ENCODE measurements at regions not wholly inside any gene's neighbourhood (a gene's known extent, or its start where the extent isn't known, plus 50 kb on each side); places are given as distances from the start of the nearest gene placed in this dataset.

GRCh38 chr2:15072836-15073235 lies 440.3 kb downstream of the LRATD1 start:
- Mint-ChIP-seq H3K27me3 (ENCODE audit: insufficient read depth, unreplicated experiment) (no peaks in the 10 kb centered on the region), H3K36me3 (ENCODE audit: insufficient read depth, unreplicated experiment) (no peaks in the 10 kb centered on the region), H3K4me3 (ENCODE audit: unreplicated experiment) (no peak overlapping the region), H3K27ac (ENCODE audit: low read depth, unreplicated experiment) (no peak overlapping the region), H3K9me3 (ENCODE audit: unreplicated experiment) (no peaks in the 10 kb centered on the region), H3K4me1 (ENCODE audit: insufficient read depth, unreplicated experiment) (no peaks in the 10 kb centered on the region)
- no TSS peak for BruUV-seq (replicated peaks)
- CTCF ChIA-PET, result no interaction called here
- POLR2A ChIA-PET, result no interaction called here
- TF ChIP-seq, protein P1, sequence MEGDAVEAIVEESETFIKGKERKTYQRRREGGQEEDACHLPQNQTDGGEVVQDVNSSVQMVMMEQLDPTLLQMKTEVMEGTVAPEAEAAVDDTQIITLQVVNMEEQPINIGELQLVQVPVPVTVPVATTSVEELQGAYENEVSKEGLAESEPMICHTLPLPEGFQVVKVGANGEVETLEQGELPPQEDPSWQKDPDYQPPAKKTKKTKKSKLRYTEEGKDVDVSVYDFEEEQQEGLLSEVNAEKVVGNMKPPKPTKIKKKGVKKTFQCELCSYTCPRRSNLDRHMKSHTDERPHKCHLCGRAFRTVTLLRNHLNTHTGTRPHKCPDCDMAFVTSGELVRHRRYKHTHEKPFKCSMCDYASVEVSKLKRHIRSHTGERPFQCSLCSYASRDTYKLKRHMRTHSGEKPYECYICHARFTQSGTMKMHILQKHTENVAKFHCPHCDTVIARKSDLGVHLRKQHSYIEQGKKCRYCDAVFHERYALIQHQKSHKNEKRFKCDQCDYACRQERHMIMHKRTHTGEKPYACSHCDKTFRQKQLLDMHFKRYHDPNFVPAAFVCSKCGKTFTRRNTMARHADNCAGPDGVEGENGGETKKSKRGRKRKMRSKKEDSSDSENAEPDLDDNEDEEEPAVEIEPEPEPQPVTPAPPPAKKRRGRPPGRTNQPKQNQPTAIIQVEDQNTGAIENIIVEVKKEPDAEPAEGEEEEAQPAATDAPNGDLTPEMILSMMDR (IDR thresholded peaks at IDR 0.05; ENCODE audit: unreplicated experiment), result no peak
- DNase-seq (ENCODE audit: unreplicated experiment), result no peak
- intact Hi-C loops (cut with micrococcal nuclease), result no loop called here

DNA sequence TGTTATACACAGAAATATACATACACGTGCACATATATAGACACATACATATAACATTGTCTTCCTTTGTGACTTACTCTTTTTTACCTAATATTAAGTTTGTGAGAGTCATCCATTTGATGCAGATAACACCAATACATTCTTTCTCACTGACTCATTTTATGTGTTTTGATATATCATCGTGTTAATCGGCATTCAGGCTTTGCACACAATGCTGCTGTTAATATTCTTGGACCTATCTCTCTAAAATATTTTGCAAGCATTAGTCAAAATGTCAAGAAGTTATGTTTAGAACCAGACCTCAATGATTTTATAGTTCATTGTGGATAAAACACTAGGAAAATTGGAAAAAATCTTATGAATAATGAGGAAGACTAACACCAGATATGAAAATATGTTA lies 441.1 kb downstream of the LRATD1 start:
- H3K4me3 Mint-ChIP-seq (ENCODE audit: unreplicated experiment), result no peak overlapping the region
- CTCF ChIA-PET, result no interaction called here

DNA sequence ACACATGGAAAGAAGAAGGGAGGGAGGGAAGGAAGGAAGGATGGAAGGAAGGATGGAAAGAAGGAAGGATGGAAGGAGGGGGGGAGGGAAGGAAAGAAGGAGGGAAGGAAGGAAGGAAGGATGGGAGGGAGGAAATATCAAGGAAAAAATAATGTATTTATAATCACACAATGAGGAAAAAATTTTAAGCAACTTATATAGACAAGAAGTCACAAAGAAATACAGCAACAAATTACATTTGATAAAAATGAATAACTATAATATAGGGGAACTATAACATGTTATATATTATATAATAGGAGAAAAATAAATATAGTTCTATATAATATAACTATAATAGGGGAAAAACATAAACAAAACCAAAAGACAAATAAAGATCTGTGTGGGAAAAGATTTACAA lies 441.8 kb downstream of the LRATD1 start:
- no TSS peak for BruUV-seq (replicated peaks)
- Mint-ChIP-seq H3K27ac (ENCODE audit: low read depth, unreplicated experiment) (no peak overlapping the region), H3K27me3 (ENCODE audit: insufficient read depth, unreplicated experiment) (no peaks in the 10 kb centered on the region), H3K36me3 (ENCODE audit: insufficient read depth, unreplicated experiment) (no peaks in the 10 kb centered on the region), H3K4me3 (ENCODE audit: unreplicated experiment) (no peak overlapping the region), H3K4me1 (ENCODE audit: insufficient read depth, unreplicated experiment) (no peaks in the 10 kb centered on the region), H3K9me3 (ENCODE audit: unreplicated experiment) (no peaks in the 10 kb centered on the region)
- DNase-seq (ENCODE audit: unreplicated experiment), result no peak
- intact Hi-C loops (cut with micrococcal nuclease), result no loop called here
- POLR2A ChIA-PET, result no interaction called here
- CTCF ChIA-PET, result no interaction called here
- TF ChIP-seq, protein P1 (IDR thresholded peaks at IDR 0.05; ENCODE audit: unreplicated experiment), result no peak

More for the DNA sequence above, 441.1 kb downstream of the LRATD1 start:
- no TSS peak for BruUV-seq (replicated peaks)
- POLR2A ChIA-PET, result no interaction called here
- H3K27me3 Mint-ChIP-seq (ENCODE audit: insufficient read depth, unreplicated experiment), result no peaks in the 10 kb centered on the region
- intact Hi-C loops (cut with micrococcal nuclease), result no loop called here
- no peaks in the 10 kb centered on the region for H3K9me3 Mint-ChIP-seq (ENCODE audit: unreplicated experiment)
- no peaks in the 10 kb centered on the region for H3K36me3 Mint-ChIP-seq (ENCODE audit: insufficient read depth, unreplicated experiment)
- no peaks in the 10 kb centered on the region for H3K4me1 Mint-ChIP-seq (ENCODE audit: insufficient read depth, unreplicated experiment)
- no peak for DNase-seq (ENCODE audit: unreplicated experiment)
- no peak overlapping the region for H3K27ac Mint-ChIP-seq (ENCODE audit: low read depth, unreplicated experiment)
- TF ChIP-seq, protein P1 (IDR thresholded peaks at IDR 0.05; ENCODE audit: unreplicated experiment), result no peak

GRCh38 chr2:15074751-15075700 lies 442.5 kb downstream of the LRATD1 start:
- DNase-seq (ENCODE audit: unreplicated experiment), result no peak
- H3K4me3 Mint-ChIP-seq (ENCODE audit: unreplicated experiment), result no peak overlapping the region
- no peaks in the 10 kb centered on the region for H3K4me1 Mint-ChIP-seq (ENCODE audit: insufficient read depth, unreplicated experiment)
- H3K27me3 Mint-ChIP-seq (ENCODE audit: insufficient read depth, unreplicated experiment), result no peaks in the 10 kb centered on the region
- intact Hi-C loops (cut with micrococcal nuclease), result no loop called here
- CTCF ChIA-PET, result no interaction called here
- BruUV-seq (replicated peaks), result no TSS peak
- POLR2A ChIA-PET, result no interaction called here
- TF ChIP-seq, protein P1 (IDR thresholded peaks at IDR 0.05; ENCODE audit: unreplicated experiment), result no peak
- H3K27ac Mint-ChIP-seq (ENCODE audit: low read depth, unreplicated experiment), result no peak overlapping the region
- H3K9me3 Mint-ChIP-seq (ENCODE audit: unreplicated experiment), result no peaks in the 10 kb centered on the region
- no peaks in the 10 kb centered on the region for H3K36me3 Mint-ChIP-seq (ENCODE audit: insufficient read depth, unreplicated experiment)
